MCF 10A (cell line): ENCODE measurements at regions not wholly inside any gene's neighbourhood (a gene's known extent, or its start where the extent isn't known, plus 50 kb on each side); places are given as distances from the start of the nearest gene placed in this dataset.
"Not testable (repeated sequence)": the region's sequence is repeated elsewhere in the genome, so short reads cannot be mapped to it uniquely, and the experiment has no call there.

Source experiments
- BruUV-seq: library from RNA; stranded (reverse); fragments of 400-500 nt; replicated peaks from 2 replicates; lab custom pipeline; 2021; lab: Mats Ljungman, UMichigan
- CTCF ChIA-PET: fragments of 300-600 bp; sonication (Branson Sonifier 250); formaldehyde crosslinking; extraction: SDS; loops from one replicate; lab custom pipeline; 2021; ENCODE audit warnings: antibody characterized with exemption, inconsistent platforms; lab: Yijun Ruan, JAX
- POLR2A ChIA-PET: fragments of 300-600, 350-650 bp; sonication (Branson Sonifier 250); formaldehyde crosslinking; extraction: SDS; loops from one replicate; lab custom pipeline; 2020; ENCODE audit warnings: antibody characterized with exemption, inconsistent platforms; lab: Yijun Ruan, JAX
- DNase-seq: peaks from one replicate; pipeline ENCODE4 v3.0.0-alpha.2; 2018; ENCODE audit not compliant: unreplicated experiment
- H3K27ac Mint-ChIP-seq: one replicate; pipeline ENCODE4 v1.8.0; 2022; ENCODE audit warnings: mild to moderate bottlenecking, low read depth, mixed read lengths; ENCODE audit not compliant: unreplicated experiment
- H3K27me3 Mint-ChIP-seq: one replicate; pipeline ENCODE4 v1.8.0; 2022; ENCODE audit warnings: mixed read lengths; ENCODE audit not compliant: insufficient read depth, unreplicated experiment
- H3K36me3 Mint-ChIP-seq: one replicate; pipeline ENCODE4 v1.8.0; 2022; ENCODE audit warnings: mild to moderate bottlenecking, moderate library complexity, mixed read lengths; ENCODE audit not compliant: insufficient read depth, unreplicated experiment
- H3K4me1 Mint-ChIP-seq: one replicate; pipeline ENCODE4 v1.8.0; 2022; ENCODE audit warnings: mixed read lengths; ENCODE audit not compliant: insufficient read depth, unreplicated experiment
- H3K4me3 Mint-ChIP-seq: one replicate; pipeline ENCODE4 v1.8.0; 2022; ENCODE audit warnings: mild to moderate bottlenecking, moderate library complexity, mixed read lengths; ENCODE audit not compliant: unreplicated experiment
- H3K9me3 Mint-ChIP-seq: one replicate; pipeline ENCODE4 v1.8.0; 2022; ENCODE audit warnings: mixed read lengths; ENCODE audit not compliant: unreplicated experiment
- intact Hi-C: fragments of 100-400 bp; cut with micrococcal nuclease; formaldehyde crosslinking; loops from 2 replicates; pipeline ENCODE4 v1.14.1; 2022
- TF ChIP-seq, protein P1 (sequence below): fragments of 200-600 bp; IDR thresholded peaks from one replicate; pipeline ENCODE4 v1.8.0; 2022; ENCODE audit warnings: antibody characterized with exemption, mild to moderate bottlenecking; ENCODE audit not compliant: unreplicated experiment

DNA sequence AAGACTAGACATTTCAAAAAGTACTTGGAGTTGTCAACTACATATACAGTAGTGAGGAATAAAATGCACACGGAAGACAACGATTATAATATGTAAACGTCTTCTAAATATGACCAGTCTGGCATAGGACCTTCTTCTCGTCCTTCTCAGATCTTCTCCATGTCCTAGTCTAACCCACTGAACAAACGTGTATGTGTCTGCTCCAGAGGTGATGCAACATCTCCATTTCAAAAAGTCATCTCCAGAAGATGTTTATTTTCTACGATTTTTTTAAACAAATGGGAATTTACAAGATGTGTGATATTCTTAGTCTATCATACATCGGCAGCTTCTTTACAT lies 89.9 kb downstream of the GPX5 start:
- Mint-ChIP-seq H3K9me3 (no peaks in the 10 kb centered on the region), H3K4me3 (no peak overlapping the region), H3K4me1 (no peaks in the 10 kb centered on the region), H3K27ac (no peak overlapping the region), H3K36me3 (no peaks in the 10 kb centered on the region), H3K27me3 (no peaks in the 10 kb centered on the region)
- BruUV-seq: no TSS peak
- DNase-seq: no peak
- ChIA-PET POLR2A (no interaction called here), CTCF (interaction anchor here (0.6 kb wide), 1 partner anchor 49 kb away, joined by 3 read pairs; no protein-coding TSS in a partner anchor)
- intact Hi-C loops: no loop called here
- TF ChIP-seq, protein P1, sequence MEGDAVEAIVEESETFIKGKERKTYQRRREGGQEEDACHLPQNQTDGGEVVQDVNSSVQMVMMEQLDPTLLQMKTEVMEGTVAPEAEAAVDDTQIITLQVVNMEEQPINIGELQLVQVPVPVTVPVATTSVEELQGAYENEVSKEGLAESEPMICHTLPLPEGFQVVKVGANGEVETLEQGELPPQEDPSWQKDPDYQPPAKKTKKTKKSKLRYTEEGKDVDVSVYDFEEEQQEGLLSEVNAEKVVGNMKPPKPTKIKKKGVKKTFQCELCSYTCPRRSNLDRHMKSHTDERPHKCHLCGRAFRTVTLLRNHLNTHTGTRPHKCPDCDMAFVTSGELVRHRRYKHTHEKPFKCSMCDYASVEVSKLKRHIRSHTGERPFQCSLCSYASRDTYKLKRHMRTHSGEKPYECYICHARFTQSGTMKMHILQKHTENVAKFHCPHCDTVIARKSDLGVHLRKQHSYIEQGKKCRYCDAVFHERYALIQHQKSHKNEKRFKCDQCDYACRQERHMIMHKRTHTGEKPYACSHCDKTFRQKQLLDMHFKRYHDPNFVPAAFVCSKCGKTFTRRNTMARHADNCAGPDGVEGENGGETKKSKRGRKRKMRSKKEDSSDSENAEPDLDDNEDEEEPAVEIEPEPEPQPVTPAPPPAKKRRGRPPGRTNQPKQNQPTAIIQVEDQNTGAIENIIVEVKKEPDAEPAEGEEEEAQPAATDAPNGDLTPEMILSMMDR: no peak

DNA sequence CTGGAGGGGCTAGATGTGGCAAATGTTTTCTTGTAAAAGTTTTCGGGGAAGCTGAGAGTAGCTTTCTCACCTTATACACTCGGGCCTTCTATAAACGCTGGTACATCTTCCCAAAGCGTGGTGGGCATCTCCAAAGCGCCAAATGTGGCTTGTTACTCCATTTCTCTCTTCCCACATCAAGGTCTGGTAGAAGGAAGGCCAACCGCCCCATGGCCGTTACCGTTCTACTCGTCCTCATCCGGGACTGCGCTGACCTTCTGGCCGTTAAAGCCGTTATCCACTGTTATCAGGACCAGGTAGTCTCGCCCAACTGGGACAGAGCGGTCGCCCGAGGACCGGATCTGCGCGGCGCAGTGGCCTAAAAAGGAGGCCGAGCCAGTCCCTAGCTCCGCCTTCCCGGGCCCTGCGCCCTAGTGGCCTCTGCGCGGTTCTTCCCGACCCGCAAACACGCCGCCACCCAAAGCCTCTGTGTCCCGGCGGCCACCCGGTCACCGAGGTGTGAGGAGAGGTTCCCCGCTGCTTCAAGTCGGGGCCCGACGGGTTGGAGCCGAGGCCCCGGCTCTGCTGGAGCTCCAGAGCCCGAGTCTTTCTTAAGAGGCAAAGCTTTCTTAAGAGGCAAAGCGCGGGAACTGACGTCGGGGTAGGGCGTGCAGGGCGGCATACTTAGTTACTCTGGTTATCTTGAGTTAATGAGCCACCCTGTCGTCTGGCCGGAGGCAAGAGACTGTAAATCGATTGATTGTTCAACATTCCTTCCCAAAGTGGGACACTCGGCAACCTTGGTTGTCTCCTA lies 90.5 kb downstream of the GPX5 start:
- Mint-ChIP-seq H3K36me3 (no peaks in the 10 kb centered on the region), H3K4me1 (no peaks in the 10 kb centered on the region), H3K27ac (no peak overlapping the region), H3K9me3 (no peaks in the 10 kb centered on the region), H3K4me3 (no peak overlapping the region), H3K27me3 (no peaks in the 10 kb centered on the region)
- intact Hi-C loops: no loop called here
- TF ChIP-seq, protein P1: no peak
- BruUV-seq: no TSS peak
- ChIA-PET CTCF (interaction anchor here (0.6 kb wide), 1 partner anchor 49 kb away, joined by 3 read pairs; no protein-coding TSS in a partner anchor), POLR2A (interaction anchor here (1.0 kb wide), 1 partner anchor 19 kb away, joined by 3 read pairs; no protein-coding TSS in a partner anchor)
- DNase-seq: no peak

DNA sequence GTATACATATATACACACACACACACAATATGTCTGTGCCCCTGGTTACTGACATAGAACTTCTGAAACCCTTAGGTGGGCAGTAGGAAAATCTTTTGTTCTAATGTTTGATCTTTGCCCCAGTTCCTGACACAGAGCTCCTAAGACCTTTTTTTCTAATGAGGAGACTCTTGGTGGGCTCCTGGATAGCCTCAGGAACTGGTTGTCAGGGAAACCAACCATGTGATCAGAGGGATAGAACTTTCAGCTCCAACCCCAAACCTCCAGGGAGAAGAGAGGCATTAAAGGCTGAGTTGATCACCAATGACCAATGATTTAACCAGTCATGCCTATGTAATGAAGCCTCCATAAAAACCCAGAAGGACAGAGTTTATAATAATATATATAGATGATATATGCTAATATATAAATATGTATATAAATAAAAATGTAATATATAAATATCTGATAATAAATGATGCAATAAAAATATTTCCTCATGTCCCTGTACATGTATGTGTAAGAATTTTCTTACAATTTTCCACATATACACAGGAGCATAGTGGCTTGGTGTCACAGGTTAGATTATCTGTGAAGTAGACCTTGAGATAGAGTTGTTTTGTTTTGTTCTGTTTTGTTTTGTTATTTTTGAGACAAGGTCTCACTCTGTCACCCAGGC lies 93.3 kb downstream of the GPX5 start:
- Mint-ChIP-seq H3K9me3 (no peaks in the 10 kb centered on the region), H3K36me3 (no peaks in the 10 kb centered on the region), H3K27me3 (no peaks in the 10 kb centered on the region), H3K4me1 (no peaks in the 10 kb centered on the region), H3K4me3 (no peak overlapping the region), H3K27ac (no peak overlapping the region)
- ChIA-PET POLR2A (interaction anchor here (0.6 kb wide), 1 partner anchor 200 kb away, joined by 4 read pairs; no protein-coding TSS in a partner anchor), CTCF (interaction anchor here (0.7 kb wide), 2 partner anchors 55 to 309 kb away, joined by 3 read pairs; no protein-coding TSS in a partner anchor)
- no peak for DNase-seq
- BruUV-seq: no TSS peak
- intact Hi-C loops: no loop called here
- TF ChIP-seq, protein P1: no peak

DNA sequence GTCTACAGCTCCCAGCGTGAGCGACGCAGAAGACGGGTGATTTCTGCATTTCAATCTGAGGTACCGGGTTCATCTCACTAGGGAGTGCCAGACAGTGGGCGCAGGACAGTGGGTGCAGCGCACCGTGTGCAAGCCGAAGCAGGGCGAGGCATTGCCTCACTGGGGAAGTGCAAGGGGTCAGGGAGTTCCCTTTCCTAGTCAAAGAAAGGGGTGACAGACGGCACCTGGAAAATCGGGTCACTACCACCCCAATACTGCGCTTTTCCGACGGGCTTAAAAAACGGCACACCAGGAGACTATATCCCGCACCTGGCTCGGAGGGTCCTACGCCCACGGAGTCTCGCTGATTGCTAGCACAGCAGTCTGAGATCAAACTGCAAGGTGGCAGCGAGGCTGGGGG lies 95.6 kb downstream of the GPX5 start:
- H3K9me3 Mint-ChIP-seq, H3K36me3 Mint-ChIP-seq: not testable (repeated sequence)
- CTCF ChIA-PET: interaction anchor here (0.6 kb wide), 1 partner anchor 396 kb away, joined by 4 read pairs; no protein-coding TSS in a partner anchor

DNA sequence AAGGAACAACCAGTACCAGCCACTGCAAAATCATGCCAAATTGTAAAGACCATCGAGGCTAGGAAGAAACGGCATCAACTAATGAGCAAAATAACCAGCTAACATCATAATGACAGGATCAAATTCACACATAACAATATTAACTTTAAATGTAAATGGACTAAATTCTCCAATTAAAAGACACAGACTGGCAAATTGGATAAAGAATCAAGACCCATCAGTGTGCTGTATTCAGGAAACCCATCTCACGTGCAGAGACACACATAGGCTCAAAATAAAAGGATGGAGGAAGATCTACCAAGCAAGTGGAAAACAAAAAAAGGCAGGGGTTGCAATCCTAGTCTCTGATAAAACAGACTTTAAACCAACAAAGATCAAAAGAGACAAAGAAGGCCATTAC lies 97.6 kb downstream of the GPX5 start:
- H3K4me3 Mint-ChIP-seq, H3K4me1 Mint-ChIP-seq, H3K9me3 Mint-ChIP-seq, H3K36me3 Mint-ChIP-seq, intact Hi-C loops, CTCF ChIA-PET, DNase-seq, H3K27ac Mint-ChIP-seq, H3K27me3 Mint-ChIP-seq, BruUV-seq: not testable (repeated sequence)
- POLR2A ChIA-PET: interaction anchor here (0.6 kb wide), 1 partner anchor 294 kb away, joined by 4 read pairs; no protein-coding TSS in a partner anchor

More for the DNA sequence above, 95.6 kb downstream of the GPX5 start:
- intact Hi-C loops, BruUV-seq, H3K27me3 Mint-ChIP-seq, H3K4me1 Mint-ChIP-seq, H3K27ac Mint-ChIP-seq, DNase-seq: not testable (repeated sequence)
- POLR2A ChIA-PET: interaction anchor here (1.2 kb wide), 1 partner anchor 34 kb away, joined by 3 read pairs; a partner anchor contains a TSS
- peak overlapping the region; percentile 65 for H3K4me3 Mint-ChIP-seq

DNA sequence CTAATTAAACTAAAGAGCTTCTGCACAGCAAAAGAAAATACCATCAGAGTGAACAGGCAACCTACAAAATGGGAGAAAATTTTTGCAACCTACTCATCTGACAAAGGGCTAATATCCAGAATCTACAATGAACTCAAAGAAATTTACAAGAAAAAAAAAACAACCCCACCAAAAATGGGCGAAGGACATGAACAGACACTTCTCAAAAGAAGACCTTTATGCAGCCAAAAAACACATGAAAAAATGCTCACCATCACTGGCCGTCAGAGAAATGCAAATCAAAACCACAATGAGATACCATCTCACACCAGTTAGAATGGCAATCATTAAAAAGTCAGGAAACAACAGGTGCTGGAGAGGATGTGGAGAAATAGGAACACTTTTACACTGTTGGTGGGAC lies 100.7 kb downstream of the GPX5 start:
- H3K36me3 Mint-ChIP-seq, DNase-seq, BruUV-seq, H3K4me1 Mint-ChIP-seq, CTCF ChIA-PET, H3K9me3 Mint-ChIP-seq, H3K27me3 Mint-ChIP-seq, H3K27ac Mint-ChIP-seq, POLR2A ChIA-PET, intact Hi-C loops, H3K4me3 Mint-ChIP-seq: not testable (repeated sequence)
